ENCODE measurements at regions not wholly inside any gene's neighbourhood (a gene's known extent, or its start where the extent isn't known, plus 50 kb on each side); places are given as distances from the start of the nearest gene placed in this dataset.
"Not testable (repeated sequence)": the region's sequence is repeated elsewhere in the genome, so short reads cannot be mapped to it uniquely, and the experiment has no call there.

DNA sequence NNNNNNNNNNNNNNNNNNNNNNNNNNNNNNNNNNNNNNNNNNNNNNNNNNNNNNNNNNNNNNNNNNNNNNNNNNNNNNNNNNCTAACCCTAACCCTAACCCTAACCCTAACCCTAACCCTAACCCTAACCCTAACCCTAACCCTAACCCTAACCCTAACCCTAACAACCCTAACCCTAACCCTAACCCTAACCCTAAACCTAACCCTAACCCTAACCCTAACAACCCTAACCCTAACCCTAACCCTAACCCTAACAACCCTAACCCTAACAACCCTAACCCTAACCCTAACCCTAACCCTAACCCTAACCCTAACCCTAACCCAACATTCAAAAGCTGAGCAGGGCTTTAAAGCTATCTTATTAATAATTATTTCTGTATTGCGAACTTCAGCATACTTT, 182.5 kb upstream of the FAM20C start:
- DNase-seq (ENCODE audit: low read depth); in situ Hi-C loops (cut with HindIII; ENCODE audit: low pct_unique_long_range_greater_than_20kb, low sequenced_read_pairs): not testable (repeated sequence)

DNA sequence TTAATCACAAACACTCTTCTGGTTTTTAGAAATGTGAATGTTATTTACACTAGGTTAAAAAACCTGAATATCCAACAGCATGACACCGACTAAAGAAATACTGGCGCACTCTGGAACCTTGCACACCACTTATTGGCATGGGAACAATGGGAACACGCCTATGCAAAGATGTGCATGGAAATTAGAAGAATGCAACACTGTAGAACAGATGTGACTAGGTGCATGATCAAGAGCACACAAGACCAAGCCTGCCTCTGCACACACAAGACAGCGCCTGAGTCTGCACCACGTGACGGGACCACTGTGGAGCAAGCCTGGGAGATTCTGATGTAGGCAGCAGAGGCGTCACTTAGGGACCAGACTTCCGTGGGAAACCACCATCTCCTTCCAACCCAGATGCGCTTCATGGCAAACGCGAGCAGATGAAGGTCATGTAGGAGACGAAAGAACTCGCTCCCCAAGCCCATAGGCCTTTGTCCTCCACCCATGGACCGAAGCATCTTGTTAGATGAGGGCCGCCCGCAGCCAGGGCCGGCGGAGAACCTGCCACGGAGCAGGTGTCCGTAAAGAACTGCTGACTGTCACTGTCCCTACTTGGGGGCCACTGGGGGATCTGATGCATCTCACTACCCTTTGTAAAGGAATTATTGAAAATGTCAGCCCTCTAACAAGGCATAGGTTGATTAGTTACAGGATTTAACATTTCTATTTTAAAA, 159.6 kb upstream of the FAM20C start:
- in situ Hi-C loops (cut with HindIII; ENCODE audit: low pct_unique_long_range_greater_than_20kb, low sequenced_read_pairs); DNase-seq (ENCODE audit: low read depth): not testable (repeated sequence)

DNA sequence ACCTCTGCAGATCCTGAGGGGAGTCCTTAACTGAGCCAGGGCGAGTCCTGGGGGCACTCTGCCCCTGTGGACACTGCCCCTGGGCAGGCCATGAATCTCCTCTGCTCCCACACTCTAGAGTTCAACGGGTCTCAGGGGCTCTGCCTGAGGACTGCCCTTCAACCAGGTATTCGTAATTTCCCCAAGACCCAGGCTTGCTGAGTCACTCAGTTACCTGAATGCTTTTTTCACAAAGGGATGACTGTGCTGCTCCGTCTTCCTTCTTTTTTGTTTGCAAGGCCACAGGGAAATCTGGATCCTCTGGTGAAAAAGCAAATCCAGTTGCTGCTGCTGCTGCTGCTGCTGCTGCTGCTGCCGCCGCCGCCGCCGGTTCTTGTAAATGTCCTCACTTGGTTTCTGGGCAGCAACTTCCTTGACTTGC, 157.2 kb upstream of the FAM20C start:
- DNase-seq (ENCODE audit: low read depth); in situ Hi-C loops (cut with HindIII; ENCODE audit: low pct_unique_long_range_greater_than_20kb, low sequenced_read_pairs): not testable (repeated sequence)

DNA sequence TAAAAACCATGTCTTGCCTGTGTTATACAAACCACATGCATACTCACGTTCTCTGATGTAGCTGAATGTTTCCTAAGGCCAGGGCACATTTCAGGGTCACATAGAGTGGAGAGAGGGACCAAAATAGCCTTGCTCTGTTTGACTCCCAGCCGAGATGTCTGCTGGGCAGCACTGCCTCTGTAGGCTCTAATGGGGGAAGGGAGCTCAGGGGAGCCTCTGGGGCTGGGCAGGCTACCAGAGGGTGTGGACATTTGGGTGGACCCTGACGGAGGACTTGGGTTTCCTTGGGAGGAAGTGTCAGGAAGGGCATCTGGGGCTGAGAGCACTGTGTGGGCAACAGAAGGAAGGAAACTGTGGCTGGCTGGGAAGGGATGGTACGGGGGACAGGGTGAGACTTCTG, 155.8 kb upstream of the FAM20C start:
- DNase-seq (ENCODE audit: low read depth); in situ Hi-C loops (cut with HindIII; ENCODE audit: low pct_unique_long_range_greater_than_20kb, low sequenced_read_pairs): not testable (repeated sequence)

DNA sequence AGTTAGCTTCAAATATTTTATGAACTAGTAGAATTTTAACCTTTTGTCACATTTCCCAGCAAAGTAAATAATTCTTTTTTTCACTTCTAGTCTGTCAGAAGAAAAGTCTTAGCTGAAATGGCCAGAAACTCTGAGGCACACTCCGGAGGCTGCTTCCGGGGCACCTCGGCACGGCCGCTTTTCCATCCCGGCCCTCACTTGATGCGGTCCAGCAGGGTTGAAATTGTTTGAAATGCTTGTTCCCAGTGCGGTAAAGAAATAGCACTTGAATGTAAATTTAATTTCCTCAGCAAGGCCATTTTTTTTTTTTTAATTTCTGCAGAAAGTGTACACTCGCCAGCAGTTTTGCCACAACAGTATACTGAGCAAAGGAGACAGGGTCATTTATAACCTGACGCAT, 154.7 kb upstream of the FAM20C start:
- DNase-seq (ENCODE audit: low read depth); in situ Hi-C loops (cut with HindIII; ENCODE audit: low pct_unique_long_range_greater_than_20kb, low sequenced_read_pairs): not testable (repeated sequence)

DNA sequence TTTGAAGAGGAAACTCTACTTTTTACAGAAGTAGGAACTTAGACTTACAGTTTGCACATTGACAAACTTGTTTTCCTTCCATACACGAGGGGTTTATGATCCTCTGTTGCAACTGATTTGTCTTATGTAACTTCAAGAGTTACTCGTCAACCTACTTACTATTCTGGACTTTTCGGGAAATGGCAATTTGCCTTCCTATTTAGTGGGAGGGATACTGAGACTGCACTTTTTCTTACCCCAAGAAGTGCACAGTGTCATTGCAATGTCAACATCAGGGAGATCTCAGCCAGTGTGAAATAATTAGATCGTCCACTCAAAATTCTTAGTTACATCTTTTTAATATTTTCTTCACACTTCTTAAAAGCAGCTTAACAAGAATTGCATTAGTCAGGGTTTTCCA, 153.9 kb upstream of the FAM20C start:
- in situ Hi-C loops (cut with HindIII; ENCODE audit: low pct_unique_long_range_greater_than_20kb, low sequenced_read_pairs); DNase-seq (ENCODE audit: low read depth): not testable (repeated sequence)

DNA sequence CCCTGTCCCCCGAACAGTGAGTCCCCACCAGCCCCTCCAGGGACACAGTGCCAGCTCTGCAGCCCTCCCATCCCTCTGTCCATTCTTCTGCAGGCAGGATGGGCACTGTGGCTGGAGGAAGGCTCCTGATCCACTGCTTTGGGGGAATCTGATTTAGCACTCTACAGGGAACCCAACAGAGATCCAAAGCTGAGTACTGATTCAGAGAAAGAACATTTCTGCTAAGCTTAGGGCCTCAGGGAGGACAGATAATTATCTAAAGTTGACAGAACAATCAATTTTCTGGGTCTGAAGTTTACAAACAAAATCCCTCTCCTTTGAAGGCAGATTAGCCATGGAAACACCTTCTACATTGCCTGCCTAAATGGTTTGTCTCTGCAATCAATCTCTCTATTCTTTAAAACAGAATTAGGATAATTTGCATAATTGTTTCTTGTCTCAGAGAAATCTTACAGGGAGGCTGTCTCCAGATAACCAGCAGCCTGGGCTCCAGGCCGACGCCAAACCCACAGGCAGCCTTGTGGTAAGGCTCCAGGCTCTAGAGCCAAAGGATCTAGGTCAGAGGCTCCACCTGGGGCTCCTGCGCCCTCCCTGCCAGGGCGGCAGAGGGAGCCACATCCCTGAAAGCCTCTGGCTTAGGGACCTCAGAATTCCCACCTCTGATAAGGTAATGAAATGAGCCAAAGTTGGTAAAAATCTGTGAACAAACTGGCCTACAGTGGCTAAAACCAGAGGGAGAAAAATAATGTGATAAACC, 152.2 kb upstream of the FAM20C start:
- DNase-seq (ENCODE audit: low read depth); in situ Hi-C loops (cut with HindIII; ENCODE audit: low pct_unique_long_range_greater_than_20kb, low sequenced_read_pairs): not testable (repeated sequence)

DNA sequence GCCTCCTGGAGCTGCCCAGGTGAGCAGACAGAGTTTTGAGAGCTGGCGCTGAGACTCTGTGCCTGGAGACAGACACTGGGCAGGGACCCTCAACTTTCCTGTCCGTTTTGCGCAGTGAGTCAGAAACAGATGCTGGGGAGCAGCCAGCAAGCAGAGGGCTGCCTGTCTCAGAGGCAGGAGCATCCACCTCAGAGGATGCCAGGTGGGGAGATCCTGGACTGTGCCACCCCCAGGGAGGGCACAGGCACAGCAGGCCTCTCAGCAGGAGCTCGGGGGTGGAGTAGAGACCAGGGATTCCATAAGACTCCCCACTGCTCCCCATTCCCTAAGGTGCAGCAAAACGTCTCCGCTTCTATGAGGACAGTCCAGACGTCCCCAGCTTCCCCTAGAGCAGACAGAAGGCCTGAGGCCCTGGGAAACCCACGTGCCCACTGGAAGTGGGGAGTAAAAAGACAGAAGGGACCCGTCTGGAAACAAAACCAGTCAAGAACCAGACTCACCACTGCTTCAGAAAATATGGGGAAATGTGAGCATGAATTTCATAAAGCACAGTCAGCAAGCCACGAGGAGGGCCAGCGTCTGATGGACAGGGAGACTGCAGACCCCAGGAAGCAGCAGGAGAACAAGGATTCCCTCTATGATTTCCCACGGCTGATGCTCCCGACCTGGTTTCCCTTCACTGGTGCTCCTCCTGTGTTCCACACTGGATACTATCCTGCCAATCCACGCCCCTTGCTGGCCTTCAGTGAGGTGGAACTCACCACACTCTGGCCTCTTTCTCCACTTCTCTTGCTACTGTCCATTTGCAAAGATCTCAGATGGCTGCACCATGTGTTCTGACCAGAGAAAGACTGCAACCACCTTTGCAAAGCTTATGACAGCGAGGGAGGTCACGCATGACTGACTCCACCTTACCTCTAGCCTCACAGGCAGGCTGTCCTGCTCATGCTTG, 151.3 kb upstream of the FAM20C start:
- no peak for DNase-seq (ENCODE audit: low read depth)
- in situ Hi-C loops (cut with HindIII; ENCODE audit: low pct_unique_long_range_greater_than_20kb, low sequenced_read_pairs): no loop called here

DNA sequence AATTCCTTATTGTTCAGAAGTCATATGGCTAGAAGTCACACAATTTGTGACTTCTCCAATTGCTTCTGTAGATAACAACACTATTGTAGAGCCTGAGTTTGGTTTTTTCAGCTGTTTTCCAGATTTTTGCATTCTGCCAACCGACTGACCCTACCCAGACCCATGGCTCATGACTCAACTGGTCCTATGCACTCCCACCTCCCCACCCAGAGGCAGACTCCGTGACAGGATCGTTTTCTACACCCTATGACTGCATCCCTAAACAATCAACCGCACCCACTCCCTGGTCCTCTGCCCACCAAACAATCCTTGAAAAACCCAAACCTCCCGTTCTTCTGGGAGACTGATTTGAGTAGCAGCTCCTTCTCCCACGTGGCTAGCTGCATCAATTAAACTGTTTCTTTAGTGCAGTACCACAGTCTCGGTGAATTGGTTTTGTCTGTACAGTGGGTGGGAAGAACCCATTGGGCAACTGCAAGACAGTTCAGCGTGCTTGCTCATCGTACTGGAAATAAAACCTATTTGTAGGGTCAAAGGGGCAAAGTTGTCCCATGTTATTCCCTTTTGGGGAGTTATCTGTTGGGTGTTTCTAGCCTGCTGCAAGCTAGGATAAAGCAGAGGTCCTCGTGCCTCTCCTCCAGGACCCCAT, 150.3 kb upstream of the FAM20C start:
- in situ Hi-C loops (cut with HindIII; ENCODE audit: low pct_unique_long_range_greater_than_20kb, low sequenced_read_pairs): no loop called here
- DNase-seq (ENCODE audit: low read depth): no peak

DNA sequence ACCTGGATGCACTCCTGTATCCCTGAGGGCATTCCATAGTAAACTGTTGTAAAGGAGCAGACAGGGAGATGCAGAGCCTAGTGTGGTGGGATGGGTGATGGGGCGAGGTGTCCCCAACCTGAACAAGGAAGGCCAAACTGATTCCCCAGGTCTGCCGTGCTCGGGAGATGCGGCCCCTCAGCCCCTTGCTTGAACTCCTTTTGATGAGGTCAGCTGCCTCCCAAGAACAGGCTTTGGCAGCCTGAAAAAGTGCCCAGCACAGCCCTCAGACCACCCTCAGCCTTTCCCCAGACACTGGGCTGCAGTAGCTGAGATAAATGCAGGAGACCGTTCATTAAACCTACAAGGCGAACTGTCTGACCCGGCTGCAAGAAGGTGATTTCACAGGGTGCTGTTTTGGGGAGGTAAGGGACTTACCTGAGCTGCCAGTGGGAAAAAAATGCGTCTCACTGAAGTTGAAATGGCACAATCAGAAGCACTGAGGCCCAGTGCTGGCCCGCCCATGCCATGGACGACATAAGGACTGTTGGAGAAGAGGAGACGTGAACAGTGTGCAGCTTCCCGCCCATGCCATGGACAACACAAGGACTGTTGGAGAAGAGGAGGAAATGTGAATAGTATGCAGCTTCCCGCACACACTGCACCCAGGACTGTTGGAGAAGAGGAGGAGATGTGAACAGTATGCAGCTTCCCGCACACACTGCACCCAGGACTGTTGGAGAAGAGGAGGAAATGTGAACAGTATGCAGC, 148.4 kb upstream of the FAM20C start:
- in situ Hi-C loops (cut with HindIII; ENCODE audit: low pct_unique_long_range_greater_than_20kb, low sequenced_read_pairs): no loop called here
- DNase-seq (ENCODE audit: low read depth): no peak

DNA sequence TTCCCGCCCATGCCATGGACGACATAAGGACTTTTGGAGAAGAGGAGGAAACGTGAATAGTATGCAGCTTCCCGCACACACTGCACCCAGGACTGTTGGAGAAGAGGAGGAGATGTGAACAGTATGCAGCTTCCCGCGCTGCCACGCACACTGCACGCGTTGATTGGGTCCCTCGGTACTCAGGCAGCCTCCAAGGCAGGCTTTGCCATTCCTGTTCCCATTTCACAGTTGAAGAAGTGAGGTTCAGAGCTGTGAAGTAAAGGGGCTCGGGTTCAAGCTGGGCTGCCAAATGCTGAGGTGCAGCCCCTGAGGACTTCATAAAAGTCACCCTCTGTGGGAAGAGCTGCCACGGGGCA, 147.9 kb upstream of the FAM20C start:
- DNase-seq (ENCODE audit: low read depth): no peak
- in situ Hi-C loops (cut with HindIII; ENCODE audit: low pct_unique_long_range_greater_than_20kb, low sequenced_read_pairs): no loop called here

DNA sequence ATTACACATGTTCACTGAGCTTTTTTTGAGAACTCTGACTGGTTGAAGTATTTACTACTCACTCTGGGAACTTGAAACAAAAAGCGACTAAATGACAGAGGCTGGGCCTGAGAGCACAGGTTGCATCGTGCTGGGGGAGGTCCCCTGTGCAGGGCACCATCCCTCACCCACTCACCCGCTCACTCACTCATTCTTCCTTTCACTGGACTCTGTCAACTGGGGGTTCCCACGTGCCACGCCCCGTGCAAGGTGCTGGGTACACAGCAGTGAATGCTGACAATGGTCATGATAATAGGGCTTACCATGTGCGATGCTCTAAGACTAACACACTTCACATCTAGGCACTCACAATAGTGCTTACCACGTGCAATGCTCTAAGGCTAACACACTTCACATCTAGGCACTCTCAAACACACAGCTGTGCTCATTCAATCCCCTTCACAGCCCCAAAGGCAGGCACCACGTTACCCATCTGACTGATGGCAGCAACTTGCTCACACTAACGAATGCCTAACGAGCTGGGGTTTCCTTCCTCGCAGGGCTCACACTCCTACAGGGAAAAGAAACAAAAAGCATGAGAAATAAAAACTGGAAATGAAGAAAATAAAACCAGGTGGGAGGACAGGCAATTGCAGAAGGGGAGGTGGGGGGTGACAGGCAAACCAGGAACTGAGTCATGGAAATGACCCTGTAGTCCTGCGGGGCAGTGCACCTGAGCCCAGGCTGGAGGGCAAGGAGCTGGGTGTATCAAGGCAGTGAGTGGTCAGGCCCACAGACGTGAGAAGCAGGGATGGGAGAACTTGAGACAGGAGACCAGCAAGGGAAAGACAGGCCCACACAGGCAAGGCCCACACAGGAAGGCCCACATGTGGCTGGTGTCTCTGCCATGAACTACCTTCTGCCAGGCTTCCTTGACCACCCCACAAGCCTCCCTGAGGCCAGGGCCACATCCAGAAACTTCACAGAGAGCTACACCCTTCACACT, 147.0 kb upstream of the FAM20C start:
- no peak for DNase-seq (ENCODE audit: low read depth)
- in situ Hi-C loops (cut with HindIII; ENCODE audit: low pct_unique_long_range_greater_than_20kb, low sequenced_read_pairs): no loop called here

DNA sequence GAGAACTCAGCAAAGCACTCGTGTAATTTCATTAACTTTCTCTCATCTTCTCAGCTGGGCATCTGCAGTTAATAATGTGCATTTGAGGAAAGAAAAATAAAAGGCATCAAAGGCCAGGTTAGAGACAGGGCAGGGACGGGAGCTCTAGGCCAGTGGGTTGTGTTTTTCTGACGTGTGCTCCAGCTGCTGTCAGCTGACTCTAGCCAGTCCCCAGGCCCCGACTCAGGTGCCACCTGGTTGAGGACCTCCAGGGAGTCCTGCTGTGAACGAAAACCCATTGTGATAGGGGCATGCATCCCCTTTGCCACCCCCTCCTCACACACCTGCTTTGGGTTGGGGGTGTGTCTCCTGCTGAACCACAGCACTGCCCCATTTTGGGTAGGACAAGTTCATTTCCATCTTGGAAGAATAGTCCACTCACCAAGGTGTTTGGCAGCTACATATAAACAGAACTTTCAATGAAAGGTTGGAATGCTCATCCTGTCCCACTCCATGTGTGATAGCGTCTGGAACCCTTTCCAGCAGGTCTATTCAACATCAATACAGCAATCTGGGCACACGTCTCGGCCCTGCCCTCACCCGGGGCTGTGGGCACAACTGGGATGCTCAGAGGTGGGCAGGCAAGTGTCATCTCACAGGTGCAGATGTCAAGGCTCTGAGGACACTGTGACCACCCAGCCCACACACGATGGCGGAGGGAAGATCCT, 146.1 kb upstream of the FAM20C start:
- no peak for DNase-seq (ENCODE audit: low read depth)
- in situ Hi-C loops (cut with HindIII; ENCODE audit: low pct_unique_long_range_greater_than_20kb, low sequenced_read_pairs): no loop called here

DNA sequence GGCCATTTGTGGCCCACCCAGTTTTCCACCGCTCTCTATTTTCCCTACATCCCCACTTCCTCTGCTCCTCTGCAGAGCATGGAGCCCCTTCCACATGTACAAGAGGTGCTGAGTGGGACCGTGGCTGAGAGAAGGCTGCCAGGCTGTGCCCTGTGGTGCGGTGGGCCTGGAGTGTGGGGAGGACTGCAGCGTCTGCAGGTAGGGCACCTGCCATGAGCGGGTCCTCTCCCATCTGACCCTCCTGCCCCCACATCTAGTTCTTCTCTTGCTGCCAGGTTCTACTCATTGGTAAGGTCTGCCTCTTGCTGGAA, 145.6 kb upstream of the FAM20C start:
- in situ Hi-C loops (cut with HindIII; ENCODE audit: low pct_unique_long_range_greater_than_20kb, low sequenced_read_pairs): no loop called here
- no peak for DNase-seq (ENCODE audit: low read depth)

DNA sequence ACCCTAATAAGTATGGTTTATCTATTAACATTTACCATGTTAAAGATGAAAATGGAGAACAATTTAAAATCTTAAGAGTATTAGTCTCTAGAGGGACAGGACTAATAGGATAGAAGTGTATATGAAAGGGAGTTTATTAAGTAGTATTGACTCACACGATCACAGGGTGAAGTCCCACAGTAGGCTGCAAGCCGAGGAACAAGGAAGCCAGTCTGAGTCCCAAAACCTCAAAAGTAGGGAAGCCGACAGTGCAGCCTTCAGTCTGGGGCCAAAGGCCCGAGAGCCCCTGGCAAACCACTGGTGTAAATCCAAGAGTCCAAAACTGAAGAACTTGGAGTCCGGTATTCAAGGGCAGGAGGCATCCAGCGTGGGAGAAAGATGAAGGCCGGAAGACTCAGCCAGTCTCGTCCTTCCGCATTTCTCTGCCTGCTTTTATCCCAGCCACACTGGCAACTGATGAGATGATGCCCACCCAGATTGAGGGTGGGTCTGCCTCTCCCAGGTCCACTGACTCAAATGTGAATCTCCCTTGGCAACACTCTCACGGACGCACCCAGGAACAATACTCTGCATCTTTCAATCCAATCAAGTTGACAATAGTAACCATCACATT, 140.8 kb upstream of the FAM20C start:
- in situ Hi-C loops (cut with HindIII; ENCODE audit: low pct_unique_long_range_greater_than_20kb, low sequenced_read_pairs): no loop called here
- DNase-seq (ENCODE audit: low read depth): no peak

DNA sequence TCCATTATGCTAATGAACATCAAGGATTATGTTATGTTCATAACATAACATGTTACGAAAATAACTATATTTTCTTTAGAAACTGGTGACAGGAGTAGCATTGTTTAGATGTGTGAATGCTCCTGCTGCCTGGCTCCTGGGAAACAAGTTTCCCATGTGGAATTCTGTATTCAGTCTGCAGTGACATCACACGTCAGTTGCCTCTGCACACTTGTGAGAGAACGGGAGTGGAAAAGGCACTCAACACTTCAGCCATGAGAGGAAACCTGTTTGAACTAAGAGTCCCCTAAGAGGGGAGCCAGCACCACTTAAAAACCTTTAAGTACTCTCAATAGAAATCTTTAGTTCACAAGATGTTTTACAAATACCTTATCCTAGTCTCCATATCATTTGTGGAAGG, 140.3 kb upstream of the FAM20C start:
- in situ Hi-C loops (cut with HindIII; ENCODE audit: low pct_unique_long_range_greater_than_20kb, low sequenced_read_pairs): no loop called here
- DNase-seq (ENCODE audit: low read depth): no peak
